Neural progenitor cell (in vitro differentiated cells): ENCODE measurements at regions not wholly inside any gene's neighbourhood (a gene's known extent, or its start where the extent isn't known, plus 50 kb on each side); places are given as distances from the start of the nearest gene placed in this dataset.

ENCODE experiments used
- CTCF ChIP-seq: fragments of 200-600 bp; sonication (generic); IDR thresholded peaks from 2 replicates; pipeline ENCODE4 v1.5.1; 2017; ENCODE audit warnings: antibody characterized with exemption, mild to moderate bottlenecking
- EZH2phosphoT487 ChIP-seq: fragments of 200-600 bp; sonication (generic); IDR thresholded peaks from 2 replicates; pipeline ENCODE4 v1.6.1; 2017; ENCODE audit warnings: antibody characterized with exemption

GRCh38 chr2:136386046-136386445 lies 268.1 kb upstream of the CXCR4 start:
- no peak for TF ChIP-seq CTCF
- no peak for TF ChIP-seq EZH2phosphoT487
